ENCODE measurements at regions not wholly inside any gene's neighbourhood (a gene's known extent, or its start where the extent isn't known, plus 50 kb on each side); places are given as distances from the start of the nearest gene placed in this dataset.
A peak's percentile ranks its signal among the peaks of the same experiment; 100 is the strongest.
"Not testable (repeated sequence)": the region's sequence is repeated elsewhere in the genome, so short reads cannot be mapped to it uniquely, and the experiment has no call there.

GRCh38 chr6:28606424-28607391 lies 81.0 kb downstream of the GPX5 start:
- peak; percentile 75 for DNase-seq (ENCODE audit: low read depth)

GRCh38 chr6:28607990-28608389 lies 82.3 kb downstream of the GPX5 start:
- DNase-seq (ENCODE audit: low read depth), result no peak
- H3K4me3 ChIP-seq (ENCODE audit: low read depth, low read length), result no peak overlapping the region
- no peak for TF ChIP-seq CTCF (IDR thresholded peaks at IDR 0.05; ENCODE audit: insufficient read depth, low read length)

More at GRCh38 chr6:28606424-28607391, 81.0 kb downstream of the GPX5 start:
- TF ChIP-seq CTCF (IDR thresholded peaks at IDR 0.05; ENCODE audit: insufficient read depth, low read length), result peak; percentile 55
- H3K4me3 ChIP-seq (ENCODE audit: low read depth, low read length), result peak overlapping the region; percentile 60

GRCh38 chr6:28609672-28610071 lies 84.0 kb downstream of the GPX5 start:
- TF ChIP-seq CTCF (IDR thresholded peaks at IDR 0.05; ENCODE audit: insufficient read depth, low read length), result no peak
- DNase-seq (ENCODE audit: low read depth), result no peak
- no peak overlapping the region for H3K4me3 ChIP-seq (ENCODE audit: low read depth, low read length)

GRCh38 chr6:28615616-28615954 lies 89.9 kb downstream of the GPX5 start:
- no peak for TF ChIP-seq CTCF (IDR thresholded peaks at IDR 0.05; ENCODE audit: insufficient read depth, low read length)
- DNase-seq (ENCODE audit: low read depth), result no peak
- H3K4me3 ChIP-seq (ENCODE audit: low read depth, low read length), result no peak overlapping the region

GRCh38 chr6:28615955-28616747 lies 90.5 kb downstream of the GPX5 start:
- no peak overlapping the region for H3K4me3 ChIP-seq (ENCODE audit: low read depth, low read length)
- no peak for TF ChIP-seq CTCF (IDR thresholded peaks at IDR 0.05; ENCODE audit: insufficient read depth, low read length)
- no peak for DNase-seq (ENCODE audit: low read depth)

- no peak for TF ChIP-seq CTCF (IDR thresholded peaks at IDR 0.05; ENCODE audit: insufficient read depth, low read length)
- no peak overlapping the region for H3K4me3 ChIP-seq (ENCODE audit: low read depth, low read length)
Measured at GRCh38 chr6:28618898-28619555, 93.3 kb downstream of the GPX5 start.

GRCh38 chr6:28621268-28621667 lies 95.6 kb downstream of the GPX5 start:
- DNase-seq (ENCODE audit: low read depth); H3K4me3 ChIP-seq (ENCODE audit: low read depth, low read length): not testable (repeated sequence)

More at GRCh38 chr6:28618898-28619555, 93.3 kb downstream of the GPX5 start:
- no peak for DNase-seq (ENCODE audit: low read depth)

GRCh38 chr6:28623242-28623641 lies 97.6 kb downstream of the GPX5 start:
- not testable (repeated sequence) for H3K4me3 ChIP-seq (ENCODE audit: low read depth, low read length); DNase-seq (ENCODE audit: low read depth)

- DNase-seq (ENCODE audit: low read depth); H3K4me3 ChIP-seq (ENCODE audit: low read depth, low read length): not testable (repeated sequence)
Measured at GRCh38 chr6:28626386-28626785, 100.7 kb downstream of the GPX5 start.
